ENCODE measurements at regions not wholly inside any gene's neighbourhood (a gene's known extent, or its start where the extent isn't known, plus 50 kb on each side); places are given as distances from the start of the nearest gene placed in this dataset.

DNA sequence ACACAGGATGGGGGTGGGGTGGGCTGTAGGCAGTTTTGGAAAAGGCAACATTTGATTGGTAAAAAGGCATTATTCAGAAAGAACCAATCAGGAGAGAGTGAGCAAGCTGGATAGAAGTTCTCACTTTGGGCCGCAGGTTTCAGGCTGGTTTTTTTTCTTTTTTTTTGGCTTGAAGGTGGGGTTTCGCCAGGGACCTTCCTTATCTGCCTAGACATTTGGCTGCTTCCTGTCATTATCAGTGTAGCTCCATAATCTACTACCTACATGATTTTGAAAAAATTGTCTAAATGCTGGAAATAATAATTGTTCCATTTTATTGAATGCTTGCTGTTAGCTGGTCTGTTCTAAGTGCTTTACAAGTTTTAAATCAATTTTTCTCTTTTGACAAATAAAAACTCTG is 649.0 kb downstream of the TMTC2 start:
- Mint-ChIP-seq H3K27me3 (ENCODE audit: unreplicated experiment) (no peaks in the 10 kb centered on the region), H3K9me3 (ENCODE audit: unreplicated experiment) (peaks cover 4% of the 10 kb centered on the region)

DNA sequence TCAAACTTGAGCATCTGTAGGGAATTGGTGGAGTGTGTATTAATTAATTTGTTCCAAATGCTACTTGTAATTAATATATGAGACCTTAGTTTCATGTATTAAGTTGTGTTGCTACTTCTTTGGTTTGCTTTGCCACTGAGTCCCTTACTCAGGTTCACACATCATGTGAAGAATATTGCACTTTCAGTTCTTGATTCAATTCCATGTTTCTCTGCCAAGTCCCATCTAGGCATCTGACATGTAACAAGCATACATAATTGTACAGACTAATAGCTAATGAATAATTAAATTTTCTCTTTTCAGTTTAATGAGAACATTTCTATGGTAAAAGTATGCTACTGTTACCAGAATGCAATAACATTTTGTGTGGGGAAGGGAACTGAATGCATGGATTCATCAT is 640.0 kb downstream of the TMTC2 start:
- H3K36me3 Mint-ChIP-seq (ENCODE audit: unreplicated experiment), result no peaks in the 10 kb centered on the region
- H3K9me3 Mint-ChIP-seq (ENCODE audit: unreplicated experiment), result no peaks in the 10 kb centered on the region
- H3K4me3 Mint-ChIP-seq (ENCODE audit: unreplicated experiment), result no peak overlapping the region
- peaks cover 3% of the 10 kb centered on the region for H3K4me1 Mint-ChIP-seq (ENCODE audit: low read depth, unreplicated experiment)
- no peak for DNase-seq
- TF ChIP-seq, protein P1, sequence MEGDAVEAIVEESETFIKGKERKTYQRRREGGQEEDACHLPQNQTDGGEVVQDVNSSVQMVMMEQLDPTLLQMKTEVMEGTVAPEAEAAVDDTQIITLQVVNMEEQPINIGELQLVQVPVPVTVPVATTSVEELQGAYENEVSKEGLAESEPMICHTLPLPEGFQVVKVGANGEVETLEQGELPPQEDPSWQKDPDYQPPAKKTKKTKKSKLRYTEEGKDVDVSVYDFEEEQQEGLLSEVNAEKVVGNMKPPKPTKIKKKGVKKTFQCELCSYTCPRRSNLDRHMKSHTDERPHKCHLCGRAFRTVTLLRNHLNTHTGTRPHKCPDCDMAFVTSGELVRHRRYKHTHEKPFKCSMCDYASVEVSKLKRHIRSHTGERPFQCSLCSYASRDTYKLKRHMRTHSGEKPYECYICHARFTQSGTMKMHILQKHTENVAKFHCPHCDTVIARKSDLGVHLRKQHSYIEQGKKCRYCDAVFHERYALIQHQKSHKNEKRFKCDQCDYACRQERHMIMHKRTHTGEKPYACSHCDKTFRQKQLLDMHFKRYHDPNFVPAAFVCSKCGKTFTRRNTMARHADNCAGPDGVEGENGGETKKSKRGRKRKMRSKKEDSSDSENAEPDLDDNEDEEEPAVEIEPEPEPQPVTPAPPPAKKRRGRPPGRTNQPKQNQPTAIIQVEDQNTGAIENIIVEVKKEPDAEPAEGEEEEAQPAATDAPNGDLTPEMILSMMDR (IDR thresholded peaks at IDR 0.05; ENCODE audit: partially characterized antibody, unreplicated experiment), result no peak
- H3K27me3 Mint-ChIP-seq (ENCODE audit: unreplicated experiment), result no peaks in the 10 kb centered on the region
- no peak overlapping the region for H3K27ac Mint-ChIP-seq (ENCODE audit: unreplicated experiment)

More for the DNA sequence above, 649.0 kb downstream of the TMTC2 start:
- TF ChIP-seq, protein P1 (IDR thresholded peaks at IDR 0.05; ENCODE audit: partially characterized antibody, unreplicated experiment), result no peak
- H3K27ac Mint-ChIP-seq (ENCODE audit: unreplicated experiment), result no peak overlapping the region
- no peaks in the 10 kb centered on the region for H3K4me1 Mint-ChIP-seq (ENCODE audit: low read depth, unreplicated experiment)
- H3K36me3 Mint-ChIP-seq (ENCODE audit: unreplicated experiment), result peaks cover under 1% of the 10 kb centered on the region
- no peak for DNase-seq
- H3K4me3 Mint-ChIP-seq (ENCODE audit: unreplicated experiment), result no peak overlapping the region

DNA sequence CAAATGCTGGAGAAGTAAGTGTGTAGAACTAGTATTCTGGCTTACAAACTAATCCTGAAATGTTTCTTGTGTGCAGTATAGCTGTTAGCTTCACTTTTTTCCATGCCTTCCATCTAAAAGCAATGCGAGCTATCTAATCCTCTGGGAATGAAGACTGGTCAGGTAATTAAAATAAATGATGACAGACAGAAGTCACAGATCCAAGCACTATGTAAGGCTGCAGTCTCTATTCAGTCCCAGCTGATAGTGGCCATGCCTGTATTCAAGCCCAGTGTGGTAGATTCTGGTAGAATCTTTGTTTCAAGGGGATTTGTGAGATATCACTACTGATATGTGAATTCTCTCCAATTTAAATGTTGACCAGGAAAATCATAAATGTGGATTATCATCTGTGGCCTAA is 637.2 kb downstream of the TMTC2 start:
- peaks cover 3% of the 10 kb centered on the region for H3K4me1 Mint-ChIP-seq (ENCODE audit: low read depth, unreplicated experiment)
- no peak overlapping the region for H3K27ac Mint-ChIP-seq (ENCODE audit: unreplicated experiment)
- H3K4me3 Mint-ChIP-seq (ENCODE audit: unreplicated experiment), result no peak overlapping the region
- no peaks in the 10 kb centered on the region for H3K36me3 Mint-ChIP-seq (ENCODE audit: unreplicated experiment)
- no peaks in the 10 kb centered on the region for H3K27me3 Mint-ChIP-seq (ENCODE audit: unreplicated experiment)
- TF ChIP-seq, protein P1 (IDR thresholded peaks at IDR 0.05; ENCODE audit: partially characterized antibody, unreplicated experiment), result no peak
- H3K9me3 Mint-ChIP-seq (ENCODE audit: unreplicated experiment), result no peaks in the 10 kb centered on the region
- DNase-seq, result no peak

DNA sequence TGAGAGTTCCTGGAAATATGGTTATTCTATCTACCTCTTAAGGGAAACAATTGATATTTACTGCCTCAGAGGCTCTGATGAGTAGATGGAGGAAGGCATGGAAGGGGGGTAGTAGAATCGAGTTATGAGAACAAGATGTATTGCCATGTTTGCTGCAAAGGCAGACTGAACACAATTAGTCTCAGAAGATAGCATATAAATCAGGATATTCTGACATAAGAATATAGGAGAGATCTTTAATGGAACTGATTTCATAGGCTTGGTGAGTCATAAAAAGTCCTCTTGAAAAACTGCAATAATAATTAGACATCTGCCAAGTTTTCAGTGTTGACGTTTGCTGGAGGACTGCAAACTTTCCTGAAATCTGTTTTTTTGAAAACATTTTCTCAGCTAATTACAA is 636.1 kb downstream of the TMTC2 start:
- Mint-ChIP-seq H3K27me3 (ENCODE audit: unreplicated experiment) (no peaks in the 10 kb centered on the region), H3K9me3 (ENCODE audit: unreplicated experiment) (no peaks in the 10 kb centered on the region), H3K27ac (ENCODE audit: unreplicated experiment) (no peak overlapping the region), H3K4me3 (ENCODE audit: unreplicated experiment) (no peak overlapping the region), H3K4me1 (ENCODE audit: low read depth, unreplicated experiment) (peaks cover 3% of the 10 kb centered on the region), H3K36me3 (ENCODE audit: unreplicated experiment) (no peaks in the 10 kb centered on the region)
- TF ChIP-seq, protein P1 (IDR thresholded peaks at IDR 0.05; ENCODE audit: partially characterized antibody, unreplicated experiment), result no peak
- no peak for DNase-seq

DNA sequence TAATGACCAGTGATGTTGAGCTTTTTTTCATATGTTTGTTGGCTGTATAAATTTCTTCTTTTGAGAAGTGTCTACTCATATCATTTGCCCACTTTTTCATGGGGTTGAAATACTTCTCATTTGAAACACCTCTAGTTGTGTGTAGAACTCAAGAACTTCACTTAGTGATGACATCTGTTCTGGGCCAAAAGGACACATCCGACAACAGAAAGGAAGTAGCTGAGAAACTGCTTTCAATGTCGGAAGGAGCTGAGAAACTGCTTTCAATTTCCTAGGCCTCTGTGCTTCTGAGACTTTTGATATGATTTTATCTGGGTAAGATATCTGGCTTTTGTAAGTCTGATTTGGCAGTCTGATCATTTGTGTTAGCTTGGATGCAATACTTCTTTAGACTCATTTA is 635.3 kb downstream of the TMTC2 start:
- Mint-ChIP-seq H3K4me3 (ENCODE audit: unreplicated experiment) (no peak overlapping the region), H3K4me1 (ENCODE audit: low read depth, unreplicated experiment) (peaks cover 3% of the 10 kb centered on the region), H3K36me3 (ENCODE audit: unreplicated experiment) (no peaks in the 10 kb centered on the region), H3K27ac (ENCODE audit: unreplicated experiment) (no peak overlapping the region), H3K27me3 (ENCODE audit: unreplicated experiment) (no peaks in the 10 kb centered on the region), H3K9me3 (ENCODE audit: unreplicated experiment) (no peaks in the 10 kb centered on the region)
- TF ChIP-seq, protein P1 (IDR thresholded peaks at IDR 0.05; ENCODE audit: partially characterized antibody, unreplicated experiment), result no peak
- DNase-seq, result no peak

All from glutamatergic neuron (in vitro differentiated cells).